Mesenchymal stem cell (in vitro differentiated cells and primary cell): ENCODE measurements at regions not wholly inside any gene's neighbourhood (a gene's known extent, or its start where the extent isn't known, plus 50 kb on each side); places are given as distances from the start of the nearest gene placed in this dataset.

Experiments used
- DNase-seq: peaks from one replicate; pipeline ENCODE4 v3.0.0-alpha.2; 2013
- H2AFZ ChIP-seq: one replicate; pipeline ENCODE4 v1.6.1; 2013; ENCODE audit warnings: low read depth, mild to moderate bottlenecking, control low read depth, inconsistent platforms, low read length, moderate library complexity
- H2AK5ac ChIP-seq: 2 replicates; pipeline ENCODE4 v1.6.1; 2013; ENCODE audit warnings: low read length, moderate library complexity, mild to moderate bottlenecking, inconsistent platforms; ENCODE audit not compliant: severe bottlenecking
- H2BK120ac ChIP-seq: one replicate; pipeline ENCODE4 v1.6.1; 2013; ENCODE audit warnings: low read depth, mild to moderate bottlenecking, inconsistent platforms, low read length, moderate library complexity
- H2BK12ac ChIP-seq, 2 experiments: one replicate each; pipeline ENCODE4 v1.6.1; 2013; ENCODE audit warnings: inconsistent platforms in 2 of 2, low read length in 2 of 2, mild to moderate bottlenecking in 2 of 2, moderate library complexity in 2 of 2, control low read depth in 1 of 2
- H2BK15ac ChIP-seq: one replicate; pipeline ENCODE4 v1.6.1; 2013; ENCODE audit warnings: mild to moderate bottlenecking, low read depth, inconsistent platforms; ENCODE audit not compliant: poor library complexity, severe bottlenecking
- H2BK5ac ChIP-seq: 2 replicates; pipeline ENCODE4 v1.6.1; 2013; ENCODE audit warnings: low read depth, mild to moderate bottlenecking, low read length, control low read depth, inconsistent platforms; ENCODE audit not compliant: poor library complexity, severe bottlenecking
- H3K14ac ChIP-seq, 2 experiments: one replicate each; pipeline ENCODE4 v1.6.1; 2013; ENCODE audit warnings: inconsistent platforms in 2 of 2, low read length in 2 of 2, control low read depth in 1 of 2, mild to moderate bottlenecking in 1 of 2, moderate library complexity in 1 of 2
- H3K18ac ChIP-seq, 2 experiments: one replicate each; pipeline ENCODE4 v1.6.1; 2013; ENCODE audit warnings: inconsistent platforms in 2 of 2, low read length in 2 of 2, control low read depth in 1 of 2, low read depth in 1 of 2, mild to moderate bottlenecking in 1 of 2
- H3K23ac ChIP-seq, 2 experiments: one replicate each; pipeline ENCODE4 v1.6.1; 2013; ENCODE audit warnings: inconsistent platforms in 2 of 2, low read length in 2 of 2, mild to moderate bottlenecking in 2 of 2, moderate library complexity in 2 of 2, control low read depth in 1 of 2
- H3K27ac ChIP-seq: 2 replicates; pipeline ENCODE4 v1.5.1; 2013; ENCODE audit warnings: mild to moderate bottlenecking, moderate library complexity, low read length, control low read depth, inconsistent platforms; ENCODE audit not compliant: poor library complexity, severe bottlenecking
- H3K27me3 ChIP-seq, 2 experiments: 2 replicates each; pipeline versions ENCODE4 v1.6.1 to v1.7.0; 2013; ENCODE audit warnings: low read length in 2 of 2, mild to moderate bottlenecking in 2 of 2, moderate library complexity in 2 of 2, control low read depth in 1 of 2, inconsistent platforms in 1 of 2; ENCODE audit not compliant: control insufficient read depth in 1 of 2, insufficient read depth in 1 of 2
- H3K36me3 ChIP-seq, 2 experiments: 2 replicates each; pipeline versions ENCODE4 v1.6.1 to v1.7.0; 2013; ENCODE audit warnings: low read length in 2 of 2, control low read depth in 1 of 2, inconsistent platforms in 1 of 2, low read depth in 1 of 2, mild to moderate bottlenecking in 1 of 2; ENCODE audit not compliant: insufficient read depth in 2 of 2, control insufficient read depth in 1 of 2
- H3K4ac ChIP-seq, 2 experiments: one replicate each; pipeline ENCODE4 v1.6.1; 2013; ENCODE audit warnings: inconsistent platforms in 2 of 2, low read length in 2 of 2, mild to moderate bottlenecking in 2 of 2, moderate library complexity in 2 of 2, control low read depth in 1 of 2, low read depth in 1 of 2
- H3K4me1 ChIP-seq: 2 replicates; pipeline ENCODE4 v1.6.1; 2013; ENCODE audit warnings: low read depth, low read length, control low read depth; ENCODE audit not compliant: control insufficient read depth, insufficient read depth
- H3K4me2 ChIP-seq: 2 replicates; pipeline ENCODE4 v1.6.1; 2013; ENCODE audit warnings: low read length, mild to moderate bottlenecking, inconsistent platforms; ENCODE audit not compliant: poor library complexity, severe bottlenecking
- H3K4me3 ChIP-seq, 2 experiments: 2 replicates each; pipeline versions ENCODE4 v1.5.1 to v1.7.0; 2013; ENCODE audit warnings: low read length in 2 of 2, mild to moderate bottlenecking in 2 of 2, control low read depth in 1 of 2, low read depth in 1 of 2; ENCODE audit not compliant: insufficient read depth in 1 of 2
- H3K79me1 ChIP-seq: replicated peaks from 2 replicates; pipeline ENCODE4 v1.6.1; 2013; ENCODE audit warnings: mild to moderate bottlenecking, control low read depth, low read length, inconsistent platforms; ENCODE audit not compliant: poor library complexity, severe bottlenecking
- H3K9ac ChIP-seq: 2 replicates; pipeline ENCODE4 v1.7.0; 2013; ENCODE audit warnings: mild to moderate bottlenecking, low read length, moderate library complexity
- H3K9me3 ChIP-seq: 2 replicates; pipeline ENCODE4 v1.7.0; 2013; ENCODE audit warnings: mild to moderate bottlenecking, low read length; ENCODE audit not compliant: control insufficient read depth
- H4K8ac ChIP-seq: one replicate; pipeline ENCODE4 v1.6.1; 2013; ENCODE audit warnings: inconsistent platforms, mild to moderate bottlenecking, low read length, moderate library complexity
- H4K91ac ChIP-seq: one replicate; pipeline ENCODE4 v1.6.1; 2013; ENCODE audit warnings: mild to moderate bottlenecking, low read length, inconsistent platforms
- WGBS: methylation state at CpG from one replicate; pipeline ENCODE4 v1.1.7; 2013; ENCODE audit warnings: mixed read lengths; 5-methylcytosine and 5-hydroxymethylcytosine counted together

DNA sequence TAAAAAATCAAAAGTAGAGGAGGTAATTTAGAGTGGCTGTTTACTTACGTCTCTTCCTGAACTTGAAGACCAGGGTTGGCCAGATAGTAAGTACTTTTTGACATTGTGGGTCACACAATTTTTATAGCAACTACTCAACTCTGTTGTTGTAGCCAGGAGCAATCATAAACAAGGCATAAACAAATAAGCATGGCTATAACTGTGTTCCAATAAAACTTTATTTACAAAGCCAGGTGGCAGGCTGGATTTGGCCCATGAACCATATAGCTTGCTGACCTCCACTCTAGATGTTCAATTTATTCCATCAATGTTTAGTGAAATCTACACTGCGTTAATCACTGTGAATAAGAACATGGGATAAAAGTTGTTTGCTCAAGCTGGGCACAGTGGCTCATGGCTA, 500.4 kb upstream of the ERCC4 start:
- no peak overlapping the region for H2BK12ac ChIP-seq
- H2AK5ac ChIP-seq, result no peak overlapping the region
- DNase-seq, result no peak
- H3K36me3 ChIP-seq, result no peaks in the 10 kb centered on the region
- no peak overlapping the region for H2BK120ac ChIP-seq
- H3K14ac ChIP-seq, result no peak overlapping the region
- no peak overlapping the region for H2BK5ac ChIP-seq
- no peak overlapping the region for H3K4me3 ChIP-seq
- no peak overlapping the region for H4K8ac ChIP-seq
- H3K4me1 ChIP-seq, result peaks cover 5% of the 10 kb centered on the region
- H3K79me1 ChIP-seq, result no peaks in the 10 kb centered on the region
- H3K27me3 ChIP-seq, result no peaks in the 10 kb centered on the region
- H3K4me2 ChIP-seq, result no peak overlapping the region
- H3K9me3 ChIP-seq, result peaks cover 4% of the 10 kb centered on the region
- no peak overlapping the region for H2AFZ ChIP-seq
- 77% methylated on average over 2 of the region's 2 CpGs for WGBS
- H3K4ac ChIP-seq, result no peak overlapping the region
- no peak overlapping the region for H3K27ac ChIP-seq
- H4K91ac ChIP-seq, result no peak overlapping the region
- no peak overlapping the region for H3K18ac ChIP-seq
- H3K23ac ChIP-seq, result no peak overlapping the region
- H3K9ac ChIP-seq, result no peak overlapping the region
- H2BK15ac ChIP-seq, result no peak overlapping the region

DNA sequence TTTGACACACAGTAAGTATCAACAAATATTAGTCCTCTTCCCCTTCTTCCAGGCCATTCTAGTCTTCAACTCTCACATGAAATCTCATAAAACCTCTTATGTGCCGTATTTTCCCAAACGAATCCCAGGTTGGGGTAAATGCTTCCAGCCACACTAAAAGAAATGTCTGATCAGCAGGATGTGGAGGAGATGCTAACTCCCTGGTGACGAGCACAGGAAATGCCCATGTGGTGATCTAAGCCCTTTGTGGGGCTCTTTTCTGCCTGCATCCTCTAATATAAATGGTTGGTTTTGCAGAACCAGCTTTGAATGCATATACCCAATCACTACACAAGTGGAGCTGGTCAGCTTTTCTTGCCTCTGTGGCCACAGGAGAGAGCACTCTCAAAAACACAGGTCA, 498.2 kb upstream of the ERCC4 start:
- Histone ChIP-seq H2BK120ac (no peak overlapping the region), H3K9ac (no peak overlapping the region), H3K4me3 (no peak overlapping the region), H3K27me3 (no peaks in the 10 kb centered on the region), H2BK15ac (no peak overlapping the region), H3K4me2 (peak overlapping the region; percentile 26), H2BK5ac (no peak overlapping the region), H3K18ac (no peak overlapping the region), H3K23ac (no peak overlapping the region), H4K91ac (no peak overlapping the region), H2BK12ac (no peak overlapping the region), H3K36me3 (no peaks in the 10 kb centered on the region), H3K79me1 (no peaks in the 10 kb centered on the region), H2AFZ (no peak overlapping the region), H3K4ac (no peak overlapping the region), H4K8ac (no peak overlapping the region), H3K4me1 (peaks cover 5% of the 10 kb centered on the region), H3K27ac (peak overlapping the region; percentile 87), H2AK5ac (no peak overlapping the region), H3K14ac (no peak overlapping the region), H3K9me3 (peaks cover 5% of the 10 kb centered on the region)
- 10% methylated on average over 3 of the region's 3 CpGs for WGBS
- peak; percentile 3 for DNase-seq

DNA sequence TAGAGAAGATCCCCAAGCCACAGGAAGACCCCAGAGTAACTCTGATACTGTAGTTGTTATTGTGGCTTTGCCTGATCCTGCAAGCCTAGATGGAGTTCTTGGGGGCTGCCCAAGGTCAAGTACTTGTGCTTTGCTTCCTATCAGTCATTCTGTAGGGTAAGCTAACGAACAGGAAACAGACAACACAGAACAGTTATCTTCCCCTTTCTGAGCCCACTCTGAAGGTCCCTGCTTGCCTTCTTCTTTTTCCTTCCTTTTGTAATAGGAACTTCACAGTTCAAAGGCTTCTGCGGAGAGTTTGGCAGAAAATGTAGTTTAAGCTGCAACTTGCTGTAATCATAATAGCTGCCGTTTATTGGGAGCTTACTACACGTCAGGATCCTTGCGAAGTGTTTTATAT, 494.1 kb upstream of the ERCC4 start:
- H3K4ac ChIP-seq, result no peak overlapping the region
- H3K79me1 ChIP-seq, result no peaks in the 10 kb centered on the region
- H2BK15ac ChIP-seq, result no peak overlapping the region
- H4K8ac ChIP-seq, result no peak overlapping the region
- no peak for DNase-seq
- H2AK5ac ChIP-seq, result no peak overlapping the region
- H3K4me2 ChIP-seq, result no peak overlapping the region
- H2BK5ac ChIP-seq, result no peak overlapping the region
- H3K4me3 ChIP-seq, result no peak overlapping the region
- H3K14ac ChIP-seq, result no peak overlapping the region
- H3K18ac ChIP-seq, result no peak overlapping the region
- no peak overlapping the region for H3K9ac ChIP-seq
- H3K9me3 ChIP-seq, result peaks cover 5% of the 10 kb centered on the region
- WGBS, result 95% methylated on average over 4 of the region's 5 CpGs
- H2AFZ ChIP-seq, result no peak overlapping the region
- no peaks in the 10 kb centered on the region for H3K36me3 ChIP-seq
- no peak overlapping the region for H3K23ac ChIP-seq
- no peak overlapping the region for H2BK12ac ChIP-seq
- H3K27me3 ChIP-seq, result no peaks in the 10 kb centered on the region
- no peak overlapping the region for H4K91ac ChIP-seq
- H3K4me1 ChIP-seq, result peaks cover 8% of the 10 kb centered on the region
- H2BK120ac ChIP-seq, result no peak overlapping the region
- no peak overlapping the region for H3K27ac ChIP-seq

DNA sequence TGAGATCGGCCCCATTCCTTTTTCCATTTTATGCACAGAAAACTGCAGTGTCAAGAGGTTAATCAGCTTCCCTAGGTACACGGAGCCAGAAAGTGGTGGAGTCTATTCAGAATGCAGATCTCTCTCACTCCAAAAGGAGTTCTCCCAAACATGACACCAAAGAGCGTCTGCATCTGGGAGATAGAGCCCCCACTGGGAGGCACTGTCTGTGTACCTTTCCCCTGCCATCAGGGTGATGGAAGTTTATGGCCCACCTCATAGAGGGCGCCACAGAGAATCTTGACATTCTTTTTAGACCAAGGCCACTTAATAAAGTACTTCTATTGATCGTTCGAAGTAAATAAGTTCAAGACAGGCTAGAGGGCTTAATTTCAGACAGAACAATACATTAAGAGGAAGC, 493.7 kb upstream of the ERCC4 start:
- Histone ChIP-seq H2BK5ac (no peak overlapping the region), H4K91ac (no peak overlapping the region), H3K14ac (no peak overlapping the region), H3K9ac (no peak overlapping the region), H3K9me3 (peaks cover 5% of the 10 kb centered on the region), H3K27ac (no peak overlapping the region), H3K4ac (no peak overlapping the region), H3K4me2 (no peak overlapping the region), H3K23ac (no peak overlapping the region), H4K8ac (no peak overlapping the region), H3K4me3 (no peak overlapping the region), H3K4me1 (peaks cover 8% of the 10 kb centered on the region), H2AFZ (no peak overlapping the region), H2BK120ac (no peak overlapping the region), H2AK5ac (no peak overlapping the region), H3K36me3 (no peaks in the 10 kb centered on the region), H3K79me1 (no peaks in the 10 kb centered on the region), H2BK12ac (no peak overlapping the region), H3K18ac (no peak overlapping the region), H3K27me3 (no peaks in the 10 kb centered on the region), H2BK15ac (no peak overlapping the region)
- WGBS, result 85% methylated on average over 5 of the region's 6 CpGs
- no peak for DNase-seq
